AG04449 (cell line): ENCODE measurements at regions not wholly inside any gene's neighbourhood (a gene's known extent, or its start where the extent isn't known, plus 50 kb on each side); places are given as distances from the start of the nearest gene placed in this dataset.

Experiments used
- CTCF ChIA-PET: fragments of 350-600 bp; formaldehyde crosslinking; extraction: SDS; loops from one replicate; lab custom pipeline; 2021; ENCODE audit warnings: antibody characterized with exemption; lab: Yijun Ruan, JAX
- POLR2A ChIA-PET: fragments of 400-600, 350-600 bp; formaldehyde crosslinking; extraction: SDS; loops from one replicate; lab custom pipeline; 2020; ENCODE audit warnings: antibody characterized with exemption, inconsistent platforms; lab: Yijun Ruan, JAX
- DNase-seq: peaks from one replicate; pipeline ENCODE4 v3.0.0-alpha.2; 2010; ENCODE audit warnings: low read depth, low spot score
- H3K4me3 ChIP-seq: 2 replicates; pipeline ENCODE4 v1.5.1; 2011; ENCODE audit warnings: low read depth, mild to moderate bottlenecking, control low read depth, low read length
- TF ChIP-seq, protein P1 (sequence below): IDR thresholded peaks from one replicate; pipeline ENCODE4 v1.5.1; 2011; ENCODE audit warnings: mild to moderate bottlenecking, moderate library complexity, low read length, control low read depth, inconsistent platforms; ENCODE audit not compliant: insufficient read depth; ENCODE audit errors: missing control alignments

DNA sequence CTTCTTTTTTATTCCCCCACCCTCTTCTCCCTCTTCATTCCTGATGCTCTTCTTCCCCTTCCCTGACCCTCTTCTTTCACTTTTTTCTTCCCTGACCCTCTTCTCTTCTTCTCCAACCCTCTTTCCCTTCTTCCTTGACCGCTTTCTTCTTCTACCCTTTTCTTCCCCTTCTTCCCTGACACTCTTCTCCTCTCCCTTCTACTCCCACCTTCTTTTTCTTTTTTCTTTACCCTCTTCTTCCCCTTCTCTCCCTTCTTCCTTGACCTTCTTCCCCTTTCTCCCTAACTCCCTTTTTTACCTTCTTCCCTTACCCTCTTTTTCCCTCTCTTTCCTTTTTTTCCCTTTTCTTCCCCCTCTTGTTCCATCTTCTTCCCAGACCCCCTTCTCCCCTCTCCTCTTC, 931.3 kb downstream of the UQCRFS1 start:
- POLR2A ChIA-PET, result no interaction called here

DNA sequence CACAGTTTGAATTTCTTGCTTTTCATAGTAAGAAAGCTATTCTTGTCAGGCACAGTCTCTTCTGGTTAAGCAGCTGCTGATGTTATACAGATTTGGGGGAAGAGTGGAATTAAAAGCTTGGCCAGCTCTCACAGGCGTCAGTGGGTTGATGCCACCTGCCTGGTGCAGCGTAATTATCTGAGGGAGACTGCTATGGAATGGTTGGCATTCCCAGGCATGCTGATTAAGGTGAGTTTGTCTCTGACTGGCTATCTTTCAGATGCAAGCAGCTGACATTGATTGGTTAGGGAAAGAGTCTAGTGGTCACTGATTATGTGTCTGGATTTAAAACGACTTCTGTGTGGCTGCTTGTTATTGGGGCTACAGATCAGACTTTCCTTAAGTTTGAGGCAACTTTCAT, 948.4 kb downstream of the UQCRFS1 start:
- H3K4me3 ChIP-seq, result no peak overlapping the region
- POLR2A ChIA-PET, result no interaction called here
- CTCF ChIA-PET, result no interaction called here
- no peak for DNase-seq
- TF ChIP-seq, protein P1, sequence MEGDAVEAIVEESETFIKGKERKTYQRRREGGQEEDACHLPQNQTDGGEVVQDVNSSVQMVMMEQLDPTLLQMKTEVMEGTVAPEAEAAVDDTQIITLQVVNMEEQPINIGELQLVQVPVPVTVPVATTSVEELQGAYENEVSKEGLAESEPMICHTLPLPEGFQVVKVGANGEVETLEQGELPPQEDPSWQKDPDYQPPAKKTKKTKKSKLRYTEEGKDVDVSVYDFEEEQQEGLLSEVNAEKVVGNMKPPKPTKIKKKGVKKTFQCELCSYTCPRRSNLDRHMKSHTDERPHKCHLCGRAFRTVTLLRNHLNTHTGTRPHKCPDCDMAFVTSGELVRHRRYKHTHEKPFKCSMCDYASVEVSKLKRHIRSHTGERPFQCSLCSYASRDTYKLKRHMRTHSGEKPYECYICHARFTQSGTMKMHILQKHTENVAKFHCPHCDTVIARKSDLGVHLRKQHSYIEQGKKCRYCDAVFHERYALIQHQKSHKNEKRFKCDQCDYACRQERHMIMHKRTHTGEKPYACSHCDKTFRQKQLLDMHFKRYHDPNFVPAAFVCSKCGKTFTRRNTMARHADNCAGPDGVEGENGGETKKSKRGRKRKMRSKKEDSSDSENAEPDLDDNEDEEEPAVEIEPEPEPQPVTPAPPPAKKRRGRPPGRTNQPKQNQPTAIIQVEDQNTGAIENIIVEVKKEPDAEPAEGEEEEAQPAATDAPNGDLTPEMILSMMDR, result no peak

More for the DNA sequence above, 931.3 kb downstream of the UQCRFS1 start:
- H3K4me3 ChIP-seq, result no peak overlapping the region
- TF ChIP-seq, protein P1, result no peak
- DNase-seq, result no peak
- CTCF ChIA-PET, result no interaction called here

DNA sequence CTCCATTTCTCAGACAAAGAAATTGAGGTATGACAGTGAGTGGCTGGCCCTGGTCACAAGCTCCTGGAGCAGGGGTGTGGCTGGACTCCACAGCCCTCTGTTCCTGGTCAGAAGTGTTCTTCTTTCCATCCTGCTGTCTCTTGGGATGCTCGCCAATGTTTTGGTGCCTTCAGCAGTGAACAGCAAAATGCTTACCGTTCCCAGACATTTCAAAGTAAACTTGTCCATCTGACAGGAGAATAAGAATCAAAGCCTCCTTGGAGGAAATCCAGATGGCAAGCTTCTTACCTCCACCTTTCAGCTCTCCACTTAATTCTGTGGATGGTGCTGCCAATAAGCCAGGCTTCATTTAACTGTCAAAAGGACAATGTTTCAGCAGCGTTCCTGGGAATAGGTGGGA, 954.1 kb downstream of the UQCRFS1 start:
- TF ChIP-seq, protein P1, result no peak
- H3K4me3 ChIP-seq, result no peak overlapping the region
- no peak for DNase-seq
- POLR2A ChIA-PET, result no interaction called here
- CTCF ChIA-PET, result no interaction called here

DNA sequence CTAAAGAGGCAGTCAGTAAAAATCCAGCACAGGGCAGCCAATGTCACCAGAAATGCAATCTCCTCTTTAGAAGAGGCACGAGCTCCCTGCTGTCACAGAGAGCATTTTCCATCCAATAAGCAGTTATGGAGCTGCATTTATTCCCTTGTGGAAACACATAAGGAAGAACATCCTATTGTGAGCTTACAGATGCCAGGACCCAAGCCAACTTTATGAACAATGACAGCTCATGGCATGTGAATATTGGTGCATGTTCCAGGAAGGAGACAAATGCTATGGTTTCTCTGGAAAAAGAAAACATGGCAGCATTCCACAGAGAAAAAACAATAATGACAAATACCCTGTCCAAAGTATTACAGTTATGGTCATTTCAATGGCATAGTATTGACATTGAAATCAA, 955.6 kb downstream of the UQCRFS1 start:
- ChIA-PET CTCF (no interaction called here), POLR2A (no interaction called here)
- no peak overlapping the region for H3K4me3 ChIP-seq
- TF ChIP-seq, protein P1, result no peak
- DNase-seq, result no peak

DNA sequence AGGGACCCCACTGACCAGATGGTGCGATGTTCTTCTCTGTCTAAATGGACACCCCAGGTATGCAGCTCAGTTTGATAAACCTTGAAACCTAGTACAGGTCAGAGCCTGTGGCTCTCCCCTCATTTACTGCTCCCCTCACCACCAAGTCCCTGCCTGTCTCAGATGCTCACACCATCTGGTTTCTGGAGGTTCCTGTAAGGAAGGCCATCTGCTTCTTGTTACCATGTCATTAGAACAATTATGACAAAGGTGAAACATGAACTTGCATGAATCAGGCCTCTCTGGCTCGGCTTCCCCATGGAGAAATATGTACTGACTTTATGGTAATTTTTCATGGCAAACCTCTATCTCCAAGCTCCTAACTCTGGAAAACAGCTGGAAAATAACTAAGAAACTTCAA, 965.7 kb downstream of the UQCRFS1 start:
- POLR2A ChIA-PET, result no interaction called here
- no peak for DNase-seq
- TF ChIP-seq, protein P1, result no peak
- CTCF ChIA-PET, result no interaction called here
- no peak overlapping the region for H3K4me3 ChIP-seq

DNA sequence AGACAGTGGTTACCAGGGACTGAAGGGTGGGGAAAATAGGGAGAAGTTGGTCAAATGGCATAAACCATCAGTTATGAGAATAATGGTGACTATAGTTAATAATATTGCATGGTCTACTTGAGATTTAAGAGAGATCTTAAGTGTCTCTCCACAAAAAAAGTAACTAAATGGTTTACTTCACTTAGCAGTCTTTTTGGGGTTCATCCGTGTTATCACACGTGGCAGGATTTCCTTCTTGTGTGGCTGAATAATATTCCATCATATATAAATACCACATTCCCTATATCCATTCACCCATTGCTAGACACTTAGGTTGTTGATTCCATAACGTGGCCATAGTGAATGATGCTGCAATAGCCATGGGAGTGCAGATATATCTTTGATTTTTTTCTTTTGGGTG, 967.0 kb downstream of the UQCRFS1 start:
- CTCF ChIA-PET, result no interaction called here
- DNase-seq, result no peak
- no peak overlapping the region for H3K4me3 ChIP-seq
- TF ChIP-seq, protein P1, result no peak
- POLR2A ChIA-PET, result no interaction called here
